ENCODE measurements at regions not wholly inside any gene's neighbourhood (a gene's known extent, or its start where the extent isn't known, plus 50 kb on each side); places are given as distances from the start of the nearest gene placed in this dataset.

DNA sequence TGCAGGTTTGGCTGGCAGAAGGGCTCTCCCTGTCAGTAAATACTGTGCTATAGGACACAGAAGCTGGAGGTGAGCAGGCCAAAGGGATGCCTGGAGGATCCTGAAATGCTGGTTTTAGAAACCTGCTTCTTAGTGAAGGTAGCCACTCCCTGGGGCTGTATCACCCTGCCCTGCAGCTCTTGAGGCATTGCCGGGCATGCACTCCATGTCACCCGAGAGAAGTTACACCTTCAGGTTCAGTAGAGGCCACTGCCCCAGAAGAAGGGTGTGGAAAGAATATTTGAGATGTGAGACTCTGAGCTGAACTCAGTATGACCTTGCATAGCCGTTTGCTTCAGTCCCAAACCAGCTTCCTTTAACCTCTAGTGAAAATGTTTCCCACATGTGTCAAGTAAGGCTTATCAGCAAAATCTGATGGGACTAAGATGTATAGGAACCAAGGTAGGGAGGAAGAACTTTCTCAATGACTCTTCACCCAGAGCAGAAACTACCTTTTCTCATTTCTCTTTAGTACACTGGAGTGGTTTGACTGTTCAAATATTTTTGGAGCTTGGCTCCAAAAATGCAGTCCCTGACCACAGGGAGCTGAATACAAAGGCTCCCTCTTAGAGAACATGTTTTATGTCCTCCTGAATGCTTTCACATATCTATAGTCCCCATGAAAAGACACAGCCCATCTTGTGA, 164.5 kb upstream of the DYRK2 start:
- TF ChIP-seq EZH2 (IDR thresholded peaks at IDR 0.05; ENCODE audit: borderline replicate concordance, low read depth, low read length, poor library complexity, severe bottlenecking): no peak
- TF ChIP-seq, protein P1, sequence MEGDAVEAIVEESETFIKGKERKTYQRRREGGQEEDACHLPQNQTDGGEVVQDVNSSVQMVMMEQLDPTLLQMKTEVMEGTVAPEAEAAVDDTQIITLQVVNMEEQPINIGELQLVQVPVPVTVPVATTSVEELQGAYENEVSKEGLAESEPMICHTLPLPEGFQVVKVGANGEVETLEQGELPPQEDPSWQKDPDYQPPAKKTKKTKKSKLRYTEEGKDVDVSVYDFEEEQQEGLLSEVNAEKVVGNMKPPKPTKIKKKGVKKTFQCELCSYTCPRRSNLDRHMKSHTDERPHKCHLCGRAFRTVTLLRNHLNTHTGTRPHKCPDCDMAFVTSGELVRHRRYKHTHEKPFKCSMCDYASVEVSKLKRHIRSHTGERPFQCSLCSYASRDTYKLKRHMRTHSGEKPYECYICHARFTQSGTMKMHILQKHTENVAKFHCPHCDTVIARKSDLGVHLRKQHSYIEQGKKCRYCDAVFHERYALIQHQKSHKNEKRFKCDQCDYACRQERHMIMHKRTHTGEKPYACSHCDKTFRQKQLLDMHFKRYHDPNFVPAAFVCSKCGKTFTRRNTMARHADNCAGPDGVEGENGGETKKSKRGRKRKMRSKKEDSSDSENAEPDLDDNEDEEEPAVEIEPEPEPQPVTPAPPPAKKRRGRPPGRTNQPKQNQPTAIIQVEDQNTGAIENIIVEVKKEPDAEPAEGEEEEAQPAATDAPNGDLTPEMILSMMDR (conservative IDR thresholded peaks at IDR 0.05; ENCODE audit: low read depth, low read length): no peak

Measured in A673 (cell line).